HUES6 (cell line): ENCODE measurements at regions not wholly inside any gene's neighbourhood (a gene's known extent, or its start where the extent isn't known, plus 50 kb on each side); places are given as distances from the start of the nearest gene placed in this dataset.

Source experiments
- H3K27ac ChIP-seq: 2 replicates; pipeline ENCODE4 v1.7.0; 2013; ENCODE audit warnings: low read depth, mild to moderate bottlenecking, low read length, inconsistent platforms
- H3K27me3 ChIP-seq: 2 replicates; pipeline ENCODE4 v1.6.1; 2013; ENCODE audit warnings: low read length; ENCODE audit not compliant: control insufficient read depth, insufficient read depth
- H3K36me3 ChIP-seq: 2 replicates; pipeline ENCODE4 v1.6.1; 2013; ENCODE audit warnings: low read length; ENCODE audit not compliant: control insufficient read depth, insufficient read depth
- H3K4me1 ChIP-seq: 2 replicates; pipeline ENCODE4 v1.6.1; 2013; ENCODE audit warnings: low read length; ENCODE audit not compliant: control insufficient read depth, insufficient read depth
- H3K4me3 ChIP-seq: 2 replicates; pipeline ENCODE4 v1.5.1; 2013; ENCODE audit warnings: low read depth, low read length
- H3K9ac ChIP-seq: one replicate; pipeline ENCODE4 v1.6.1; 2013; ENCODE audit warnings: mild to moderate bottlenecking, low read length
- H3K9me3 ChIP-seq: 2 replicates; pipeline ENCODE4 v1.6.1; 2013; ENCODE audit warnings: low read depth, low read length; ENCODE audit not compliant: control insufficient read depth, insufficient read depth

DNA sequence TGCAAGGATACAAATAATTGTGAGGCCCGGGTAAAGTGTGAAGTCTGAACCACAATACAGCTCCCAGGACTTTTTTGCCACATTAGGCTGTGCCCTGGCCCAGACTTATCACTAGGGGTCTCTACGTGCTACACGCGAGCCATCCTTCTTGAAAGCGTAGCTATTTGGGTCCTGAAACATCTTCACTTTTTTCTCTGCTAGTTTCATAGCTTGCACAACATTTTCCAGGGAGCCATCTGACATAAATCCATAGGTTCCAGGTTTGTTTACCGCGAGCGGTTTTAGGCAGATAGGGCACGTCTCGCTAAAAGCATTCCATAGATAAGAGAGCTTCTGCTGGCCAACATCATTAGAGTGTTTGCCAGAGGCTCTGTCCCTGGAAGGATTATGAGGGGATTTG lies 226.5 kb downstream of the RPS24 start:
- no peaks in the 10 kb centered on the region for H3K27me3 ChIP-seq
- no peak overlapping the region for H3K9ac ChIP-seq
- peaks cover 8% of the 10 kb centered on the region; the same call in 1 of the 2 replicates for H3K4me1 ChIP-seq
- no peaks in the 10 kb centered on the region for H3K9me3 ChIP-seq
- no peak overlapping the region for H3K27ac ChIP-seq
- no peak overlapping the region for H3K4me3 ChIP-seq
- H3K36me3 ChIP-seq: no peaks in the 10 kb centered on the region

DNA sequence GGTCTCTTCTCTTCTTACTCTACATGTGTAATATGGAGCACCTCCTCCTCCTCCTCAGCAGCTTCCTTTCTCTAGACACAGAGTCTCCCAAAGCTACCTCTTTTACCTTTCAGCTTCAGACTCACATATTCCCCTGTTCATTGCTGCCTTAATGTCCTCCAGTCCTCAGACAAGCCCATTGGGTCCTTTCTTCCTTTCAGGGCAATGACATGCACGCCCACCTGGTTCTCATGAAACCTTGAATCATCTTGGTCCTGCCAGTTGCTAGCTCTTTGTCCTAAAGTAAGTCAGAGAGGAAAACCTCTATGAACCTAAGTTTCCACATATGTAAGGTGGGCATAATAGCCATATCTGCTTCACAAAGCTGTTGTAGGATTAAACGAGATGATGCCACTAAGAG lies 227.0 kb downstream of the RPS24 start:
- no peaks in the 10 kb centered on the region for H3K9me3 ChIP-seq
- H3K4me3 ChIP-seq: no peak overlapping the region
- no peaks in the 10 kb centered on the region for H3K36me3 ChIP-seq
- no peak overlapping the region for H3K27ac ChIP-seq
- H3K27me3 ChIP-seq: no peaks in the 10 kb centered on the region
- no peak overlapping the region for H3K9ac ChIP-seq
- peaks cover 7% of the 10 kb centered on the region; the same call in 1 of the 2 replicates for H3K4me1 ChIP-seq

DNA sequence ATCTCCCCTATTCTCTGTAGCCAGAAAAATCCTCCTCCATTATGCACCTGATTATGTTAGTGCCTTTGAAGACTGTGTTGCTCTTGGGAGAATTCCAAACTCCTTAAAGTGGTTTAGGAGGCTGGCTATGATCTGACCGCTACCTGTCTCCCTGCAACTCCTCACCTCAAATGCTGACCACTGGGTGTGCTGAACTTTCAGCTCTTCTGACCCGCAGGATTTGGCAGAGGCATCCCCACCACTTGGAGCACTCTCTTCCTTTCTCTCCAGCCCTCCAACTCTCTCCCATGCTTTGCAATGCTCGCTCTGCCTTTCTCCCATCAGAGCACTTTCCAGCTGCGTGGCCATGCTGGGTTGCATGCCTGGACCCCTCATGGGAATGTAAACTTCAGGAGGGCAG lies 227.6 kb downstream of the RPS24 start:
- H3K4me1 ChIP-seq: peaks cover 2% of the 10 kb centered on the region; the same call in 1 of the 2 replicates
- no peaks in the 10 kb centered on the region for H3K36me3 ChIP-seq
- H3K27ac ChIP-seq: no peak overlapping the region
- H3K9ac ChIP-seq: no peak overlapping the region
- no peaks in the 10 kb centered on the region for H3K27me3 ChIP-seq
- H3K4me3 ChIP-seq: no peak overlapping the region
- no peaks in the 10 kb centered on the region for H3K9me3 ChIP-seq

- Histone ChIP-seq H3K27ac (no peak overlapping the region), H3K4me3 (no peak overlapping the region), H3K36me3 (no peaks in the 10 kb centered on the region), H3K4me1 (peaks cover 6% of the 10 kb centered on the region; the same call in 1 of the 2 replicates), H3K27me3 (no peaks in the 10 kb centered on the region), H3K9me3 (peaks cover 5% of the 10 kb centered on the region), H3K9ac (no peak overlapping the region)
Observed at GRCh38 chr10:78262860-78263259, 229.2 kb downstream of the RPS24 start.

- peaks cover 6% of the 10 kb centered on the region; the same call in 1 of the 2 replicates for H3K4me1 ChIP-seq
- H3K27ac ChIP-seq: no peak overlapping the region
- H3K36me3 ChIP-seq: no peaks in the 10 kb centered on the region
- no peak overlapping the region for H3K9ac ChIP-seq
- no peaks in the 10 kb centered on the region for H3K27me3 ChIP-seq
- peaks cover 10% of the 10 kb centered on the region for H3K9me3 ChIP-seq
- H3K4me3 ChIP-seq: no peak overlapping the region
Observed at GRCh38 chr10:78263521-78263988, 229.9 kb downstream of the RPS24 start.

GRCh38 chr10:78264361-78264760 lies 230.7 kb downstream of the RPS24 start:
- H3K4me1 ChIP-seq: peaks cover 6% of the 10 kb centered on the region; the same call in 1 of the 2 replicates
- peaks cover 10% of the 10 kb centered on the region for H3K9me3 ChIP-seq
- no peak overlapping the region for H3K9ac ChIP-seq
- no peaks in the 10 kb centered on the region for H3K36me3 ChIP-seq
- no peak overlapping the region for H3K27ac ChIP-seq
- no peak overlapping the region for H3K4me3 ChIP-seq
- no peaks in the 10 kb centered on the region for H3K27me3 ChIP-seq

- Histone ChIP-seq H3K9ac (no peak overlapping the region), H3K27ac (no peak overlapping the region), H3K9me3 (peaks cover 10% of the 10 kb centered on the region), H3K36me3 (no peaks in the 10 kb centered on the region), H3K4me1 (peaks cover 6% of the 10 kb centered on the region; the same call in 1 of the 2 replicates), H3K4me3 (no peak overlapping the region), H3K27me3 (no peaks in the 10 kb centered on the region)
Observed at GRCh38 chr10:78266741-78267469, 233.2 kb downstream of the RPS24 start.

GRCh38 chr10:78267598-78267997 lies 233.9 kb downstream of the RPS24 start:
- Histone ChIP-seq H3K36me3 (no peaks in the 10 kb centered on the region), H3K27ac (no peak overlapping the region), H3K9me3 (peaks cover 15% of the 10 kb centered on the region), H3K27me3 (no peaks in the 10 kb centered on the region), H3K4me3 (no peak overlapping the region), H3K4me1 (peaks cover 6% of the 10 kb centered on the region; the same call in 1 of the 2 replicates), H3K9ac (no peak overlapping the region)

GRCh38 chr10:78269060-78269459 lies 235.4 kb downstream of the RPS24 start:
- Histone ChIP-seq H3K27ac (no peak overlapping the region), H3K9ac (no peak overlapping the region), H3K9me3 (peaks cover 15% of the 10 kb centered on the region), H3K4me3 (no peak overlapping the region), H3K4me1 (peaks cover 6% of the 10 kb centered on the region; the same call in 1 of the 2 replicates), H3K27me3 (no peaks in the 10 kb centered on the region), H3K36me3 (no peaks in the 10 kb centered on the region)

GRCh38 chr10:78272329-78272728 lies 238.7 kb downstream of the RPS24 start:
- Histone ChIP-seq H3K4me3 (no peak overlapping the region), H3K27ac (no peak overlapping the region), H3K9ac (no peak overlapping the region), H3K36me3 (no peaks in the 10 kb centered on the region), H3K9me3 (peaks cover 15% of the 10 kb centered on the region), H3K27me3 (no peaks in the 10 kb centered on the region), H3K4me1 (peaks cover 8% of the 10 kb centered on the region)

GRCh38 chr10:78274491-78274890 lies 240.8 kb downstream of the RPS24 start:
- Histone ChIP-seq H3K36me3 (no peaks in the 10 kb centered on the region), H3K4me3 (no peak overlapping the region), H3K27me3 (no peaks in the 10 kb centered on the region), H3K27ac (no peak overlapping the region), H3K9ac (no peak overlapping the region), H3K4me1 (peaks cover 9% of the 10 kb centered on the region), H3K9me3 (peaks cover 4% of the 10 kb centered on the region; the same call in 1 of the 2 replicates)
